HEK293 (cell line): ENCODE measurements at regions not wholly inside any gene's neighbourhood (a gene's known extent, or its start where the extent isn't known, plus 50 kb on each side); places are given as distances from the start of the nearest gene placed in this dataset.

Experiments used
- KLF9 ChIP-seq: fragments of 450-650 bp; formaldehyde crosslinking; IDR thresholded peaks from 2 replicates; pipeline ENCODE4 v1.5.1; 2016; ENCODE audit warnings: missing biosample characterization, missing genetic modification characterization, low read depth
- TCF7L2 ChIP-seq: IDR thresholded peaks from 2 replicates; pipeline ENCODE4 v1.6.1; 2011; ENCODE audit warnings: low read depth, mild to moderate bottlenecking, inconsistent platforms, low read length, moderate library complexity, borderline replicate concordance
- ZBTB1 ChIP-seq: fragments of 450-650 bp; formaldehyde crosslinking; IDR thresholded peaks from 2 replicates; pipeline ENCODE4 v1.5.1; 2016; ENCODE audit warnings: missing biosample characterization, missing genetic modification characterization
- ZNF146 ChIP-seq: fragments of 450-650 bp; formaldehyde crosslinking; IDR thresholded peaks from 2 replicates; pipeline ENCODE4 v1.5.1; 2016; ENCODE audit warnings: missing biosample characterization, missing genetic modification characterization
- ZNF433 ChIP-seq: fragments of 450-650 bp; formaldehyde crosslinking; IDR thresholded peaks from 2 replicates; pipeline ENCODE4 v1.5.1; 2016; ENCODE audit warnings: missing biosample characterization, missing genetic modification characterization, low read depth
- ZNF776 ChIP-seq: fragments of 450-650 bp; formaldehyde crosslinking; IDR thresholded peaks from 2 replicates; pipeline ENCODE4 v1.5.0; 2017; ENCODE audit warnings: missing biosample characterization, missing genetic modification characterization, borderline replicate concordance
- ZSCAN23 ChIP-seq: fragments of 450-650 bp; formaldehyde crosslinking; IDR thresholded peaks from 2 replicates; pipeline ENCODE4 v1.5.1; 2016; ENCODE audit warnings: missing biosample characterization, missing genetic modification characterization
- TF ChIP-seq, protein P1 (sequence below): fragments of 450-650 bp; formaldehyde crosslinking; IDR thresholded peaks from 2 replicates; pipeline ENCODE4 v1.5.1; 2016; ENCODE audit warnings: missing biosample characterization, missing genetic modification characterization
- TF ChIP-seq, protein P2 (sequence below): fragments of 450-650 bp; formaldehyde crosslinking; IDR thresholded peaks from 2 replicates; pipeline ENCODE4 v1.5.1; 2016; ENCODE audit warnings: missing biosample characterization, missing genetic modification characterization
- TF ChIP-seq, protein P3 (sequence below): sonication (generic); formaldehyde crosslinking; IDR thresholded peaks from 2 replicates; pipeline ENCODE4 v1.8.1; 2022; ENCODE audit warnings: mild to moderate bottlenecking, moderate library complexity, missing genetic modification reagents

DNA sequence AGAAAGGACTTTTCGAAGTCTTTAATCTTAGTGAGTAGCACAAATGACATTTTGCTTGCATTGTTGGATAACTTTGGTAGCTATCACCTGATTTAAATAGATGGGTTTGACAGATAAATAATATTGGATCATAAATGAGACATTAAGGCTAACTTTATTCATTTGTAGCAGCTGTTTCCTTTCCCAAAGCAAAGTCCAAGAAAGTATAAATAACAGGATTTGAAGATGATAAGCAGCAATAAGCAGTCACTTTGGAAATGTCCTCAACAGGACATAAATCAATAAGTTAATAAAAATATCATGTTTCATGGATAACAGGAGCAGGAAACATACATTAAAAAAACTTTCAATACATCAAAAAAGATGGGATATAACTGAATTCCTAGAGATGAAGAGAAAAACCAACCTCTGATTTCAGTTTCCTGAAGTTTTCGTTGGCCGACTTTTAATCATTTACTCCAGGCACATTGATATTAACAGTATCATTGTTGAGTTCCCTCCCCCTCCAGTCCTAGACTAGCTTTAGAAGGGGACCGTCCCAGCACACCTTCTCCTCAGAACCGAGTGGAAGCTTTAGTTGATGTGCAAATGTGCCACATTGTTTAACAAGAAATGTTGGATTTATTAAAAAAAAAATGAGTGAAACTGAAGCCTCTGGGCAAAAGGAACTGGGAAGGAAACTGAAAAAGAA, 169.9 kb upstream of the AGA start:
- TF ChIP-seq, protein P1, sequence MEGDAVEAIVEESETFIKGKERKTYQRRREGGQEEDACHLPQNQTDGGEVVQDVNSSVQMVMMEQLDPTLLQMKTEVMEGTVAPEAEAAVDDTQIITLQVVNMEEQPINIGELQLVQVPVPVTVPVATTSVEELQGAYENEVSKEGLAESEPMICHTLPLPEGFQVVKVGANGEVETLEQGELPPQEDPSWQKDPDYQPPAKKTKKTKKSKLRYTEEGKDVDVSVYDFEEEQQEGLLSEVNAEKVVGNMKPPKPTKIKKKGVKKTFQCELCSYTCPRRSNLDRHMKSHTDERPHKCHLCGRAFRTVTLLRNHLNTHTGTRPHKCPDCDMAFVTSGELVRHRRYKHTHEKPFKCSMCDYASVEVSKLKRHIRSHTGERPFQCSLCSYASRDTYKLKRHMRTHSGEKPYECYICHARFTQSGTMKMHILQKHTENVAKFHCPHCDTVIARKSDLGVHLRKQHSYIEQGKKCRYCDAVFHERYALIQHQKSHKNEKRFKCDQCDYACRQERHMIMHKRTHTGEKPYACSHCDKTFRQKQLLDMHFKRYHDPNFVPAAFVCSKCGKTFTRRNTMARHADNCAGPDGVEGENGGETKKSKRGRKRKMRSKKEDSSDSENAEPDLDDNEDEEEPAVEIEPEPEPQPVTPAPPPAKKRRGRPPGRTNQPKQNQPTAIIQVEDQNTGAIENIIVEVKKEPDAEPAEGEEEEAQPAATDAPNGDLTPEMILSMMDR (tag by site-specific recombination), result no peak
- no peak for TF ChIP-seq ZBTB1 (tag by site-specific recombination)
- TF ChIP-seq KLF9 (tag by site-specific recombination), result no peak
- TF ChIP-seq ZNF776 (tag by site-specific recombination), result no peak
- TF ChIP-seq ZNF146 (tag by site-specific recombination), result no peak
- TF ChIP-seq, protein P2, sequence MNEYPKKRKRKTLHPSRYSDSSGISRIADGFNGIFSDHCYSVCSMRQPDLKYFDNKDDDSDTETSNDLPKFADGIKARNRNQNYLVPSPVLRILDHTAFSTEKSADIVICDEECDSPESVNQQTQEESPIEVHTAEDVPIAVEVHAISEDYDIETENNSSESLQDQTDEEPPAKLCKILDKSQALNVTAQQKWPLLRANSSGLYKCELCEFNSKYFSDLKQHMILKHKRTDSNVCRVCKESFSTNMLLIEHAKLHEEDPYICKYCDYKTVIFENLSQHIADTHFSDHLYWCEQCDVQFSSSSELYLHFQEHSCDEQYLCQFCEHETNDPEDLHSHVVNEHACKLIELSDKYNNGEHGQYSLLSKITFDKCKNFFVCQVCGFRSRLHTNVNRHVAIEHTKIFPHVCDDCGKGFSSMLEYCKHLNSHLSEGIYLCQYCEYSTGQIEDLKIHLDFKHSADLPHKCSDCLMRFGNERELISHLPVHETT, result no peak
- TF ChIP-seq ZSCAN23 (tag by site-specific recombination), result no peak
- TF ChIP-seq, protein P3, sequence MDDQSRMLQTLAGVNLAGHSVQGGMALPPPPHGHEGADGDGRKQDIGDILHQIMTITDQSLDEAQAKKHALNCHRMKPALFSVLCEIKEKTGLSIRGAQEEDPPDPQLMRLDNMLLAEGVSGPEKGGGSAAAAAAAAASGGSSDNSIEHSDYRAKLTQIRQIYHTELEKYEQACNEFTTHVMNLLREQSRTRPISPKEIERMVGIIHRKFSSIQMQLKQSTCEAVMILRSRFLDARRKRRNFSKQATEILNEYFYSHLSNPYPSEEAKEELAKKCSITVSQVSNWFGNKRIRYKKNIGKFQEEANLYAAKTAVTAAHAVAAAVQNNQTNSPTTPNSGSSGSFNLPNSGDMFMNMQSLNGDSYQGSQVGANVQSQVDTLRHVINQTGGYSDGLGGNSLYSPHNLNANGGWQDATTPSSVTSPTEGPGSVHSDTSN (CRISPR knock-in tag), result no peak
- no peak for TF ChIP-seq ZNF433 (tag by site-specific recombination)
- TF ChIP-seq TCF7L2, result no peak
